Naive thymus-derived CD4-positive, alpha-beta T cell (primary cell): ENCODE measurements at regions not wholly inside any gene's neighbourhood (a gene's known extent, or its start where the extent isn't known, plus 50 kb on each side); places are given as distances from the start of the nearest gene placed in this dataset.
"Not testable (repeated sequence)": the region's sequence is repeated elsewhere in the genome, so short reads cannot be mapped to it uniquely, and the experiment has no call there.

Experiments
- ATAC-seq: fragments of 150-1000 bp; cut with Tn5 transposase; 2 replicates; pipeline ENCODE4 v1.10.0; 2021; ENCODE audit warnings: mild to moderate bottlenecking, moderate library complexity
- CTCF ChIA-PET: fragments of 350-600 bp; sonication (Branson Sonifier 250); formaldehyde crosslinking; loops from one replicate; lab custom pipeline; 2021; ENCODE audit warnings: antibody characterized with exemption; lab: Charles Lee
- POLR2A ChIA-PET: fragments of 350-600 bp; sonication (Branson Sonifier 250); formaldehyde crosslinking; loops from one replicate; lab custom pipeline; 2021; ENCODE audit warnings: antibody characterized with exemption, inconsistent platforms; lab: Charles Lee
- DNase-seq, 9 donors: peaks; one replicate each; pipeline versions ENCODE4 v3.0.0 to v3.0.0-alpha.2; 2020 to 2022; ENCODE audit warnings: mixed read lengths in 1 of 9
- H3K27ac ChIP-seq: one replicate; pipeline ENCODE4 v1.7.0; 2013; ENCODE audit warnings: mild to moderate bottlenecking, low read depth, low read length, moderate library complexity
- H3K27me3 ChIP-seq, 2 donors: one replicate each; pipeline ENCODE4 v1.7.0; 2013; ENCODE audit warnings: low read length in 2 of 2, mild to moderate bottlenecking in 2 of 2, moderate library complexity in 2 of 2; ENCODE audit not compliant: control insufficient read depth in 2 of 2, insufficient read depth in 2 of 2
- H3K36me3 ChIP-seq, 3 experiments: 1 replicate in 2 of 3; 2 replicates in 1 of 3; pipeline ENCODE4 v1.7.0; 2013; ENCODE audit warnings: low read length in 3 of 3, mild to moderate bottlenecking in 3 of 3, moderate library complexity in 1 of 3; ENCODE audit not compliant: insufficient read depth in 3 of 3, control insufficient read depth in 2 of 3
- H3K4me1 ChIP-seq, 2 donors: one replicate each; pipeline ENCODE4 v1.7.0; 2013; ENCODE audit warnings: low read length in 2 of 2, mild to moderate bottlenecking in 2 of 2, moderate library complexity in 1 of 2; ENCODE audit not compliant: control insufficient read depth in 2 of 2, insufficient read depth in 2 of 2
- H3K4me3 ChIP-seq: 2 replicates; pipeline ENCODE4 v1.7.0; 2013; ENCODE audit warnings: mild to moderate bottlenecking, low read length
- H3K9me3 ChIP-seq, 3 experiments: 1 replicate in 2 of 3; 2 replicates in 1 of 3; pipeline ENCODE4 v1.7.0; 2013; ENCODE audit warnings: low read length in 3 of 3; ENCODE audit not compliant: control insufficient read depth in 2 of 3
- H3K27ac Mint-ChIP-seq, 9 donors: one replicate each; pipeline ENCODE4 v1.8.0; 2020 to 2022; ENCODE audit warnings: mixed read lengths in 9 of 9, mild to moderate bottlenecking in 8 of 9, moderate library complexity in 5 of 9, inconsistent platforms in 2 of 9
- H3K27me3 Mint-ChIP-seq, 5 donors: one replicate each; pipeline ENCODE4 v1.8.0; 2021 to 2022; ENCODE audit warnings: mixed read lengths in 5 of 5, mild to moderate bottlenecking in 1 of 5
- H3K36me3 Mint-ChIP-seq, 5 donors: one replicate each; pipeline ENCODE4 v1.8.0; 2020 to 2022; ENCODE audit warnings: mixed read lengths in 5 of 5, mild to moderate bottlenecking in 3 of 5, inconsistent platforms in 1 of 5
- H3K4me1 Mint-ChIP-seq, 7 donors: one replicate each; pipeline ENCODE4 v1.8.0; 2020 to 2022; ENCODE audit warnings: mixed read lengths in 7 of 7, mild to moderate bottlenecking in 3 of 7, inconsistent platforms in 1 of 7
- H3K4me3 Mint-ChIP-seq, 10 donors: one replicate each; pipeline ENCODE4 v1.8.0; 2020 to 2022; ENCODE audit warnings: mild to moderate bottlenecking in 10 of 10, mixed read lengths in 10 of 10, moderate library complexity in 6 of 10, inconsistent platforms in 2 of 10
- H3K9me3 Mint-ChIP-seq, 11 donors: one replicate each; pipeline ENCODE4 v1.8.0; 2020 to 2022; ENCODE audit warnings: mixed read lengths in 11 of 11, mild to moderate bottlenecking in 4 of 11, inconsistent platforms in 1 of 11, moderate library complexity in 1 of 11
- intact Hi-C, 2 donors: fragments of 100-400 bp; cut with micrococcal nuclease; formaldehyde crosslinking; loops; one replicate each; pipeline ENCODE4 v1.15.1; 2023

GRCh38 chr14:27849193-27849592 lies 917.4 kb upstream of the FOXG1 start:
- POLR2A ChIA-PET, H3K36me3 Mint-ChIP-seq, CTCF ChIA-PET, H3K27ac ChIP-seq, H3K27ac Mint-ChIP-seq, H3K36me3 ChIP-seq, DNase-seq, intact Hi-C loops, H3K27me3 Mint-ChIP-seq, H3K4me3 ChIP-seq, H3K4me1 ChIP-seq, H3K4me1 Mint-ChIP-seq, H3K4me3 Mint-ChIP-seq, H3K27me3 ChIP-seq, ATAC-seq, H3K9me3 ChIP-seq: not testable (repeated sequence)
- peaks cover 0 to 42% (median 26%) of the 10 kb centered on the region in 11 donors for H3K9me3 Mint-ChIP-seq

GRCh38 chr14:27862684-27863083 lies 903.9 kb upstream of the FOXG1 start:
- ChIA-PET CTCF (no interaction called here), POLR2A (no interaction called here)
- Histone ChIP-seq H3K9me3 (no peaks in the 10 kb centered on the region), H3K4me3 (no peak overlapping the region), H3K4me1 (no peaks in the 10 kb centered on the region), H3K27ac (no peak overlapping the region), H3K36me3 (no peaks in the 10 kb centered on the region), H3K27me3 (no peaks in the 10 kb centered on the region)
- Mint-ChIP-seq H3K4me1 (no peaks in the 10 kb centered on the region), H3K27ac (no peak overlapping the region), H3K4me3 (no peak overlapping the region), H3K36me3 (no peaks in the 10 kb centered on the region), H3K9me3 (peaks cover 0 to 14% (median 7%) of the 10 kb centered on the region in 11 donors), H3K27me3 (no peaks in the 10 kb centered on the region)
- intact Hi-C loops = no loop called here
- ATAC-seq (no peak), DNase-seq (no peak)

DNA sequence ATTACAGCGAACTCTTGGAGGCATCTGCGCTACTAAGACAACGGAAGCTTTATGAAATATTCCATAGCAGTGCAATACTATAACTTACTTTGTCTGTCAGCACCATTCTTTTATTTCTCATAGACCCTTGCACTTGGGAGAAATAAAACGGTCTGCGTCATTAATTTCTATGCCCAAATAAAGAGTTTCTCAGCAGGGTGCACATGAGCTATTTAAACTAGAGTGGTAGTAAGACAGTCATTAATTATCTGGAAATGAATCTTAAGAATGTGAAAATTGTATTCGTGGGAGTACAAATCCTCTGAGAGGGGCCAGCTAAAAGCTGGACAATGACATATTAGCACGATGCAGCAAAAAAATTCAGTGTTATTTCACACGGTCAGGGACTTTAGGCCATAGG lies 903.4 kb upstream of the FOXG1 start:
- ChIA-PET CTCF (no interaction called here), POLR2A (no interaction called here)
- H3K9me3 Mint-ChIP-seq = peaks cover 0 to 15% (median 7%) of the 10 kb centered on the region in 11 donors
- H3K4me1 ChIP-seq = no peaks in the 10 kb centered on the region
- no peaks in the 10 kb centered on the region for H3K36me3 ChIP-seq
- no peak overlapping the region for H3K27ac ChIP-seq
- no peak overlapping the region for H3K27ac Mint-ChIP-seq
- no peak overlapping the region for H3K4me3 ChIP-seq
- ATAC-seq (no peak), DNase-seq (no peak)
- no peaks in the 10 kb centered on the region for H3K9me3 ChIP-seq
- no peaks in the 10 kb centered on the region for H3K4me1 Mint-ChIP-seq
- no peaks in the 10 kb centered on the region for H3K27me3 ChIP-seq
- no peaks in the 10 kb centered on the region for H3K36me3 Mint-ChIP-seq
- H3K27me3 Mint-ChIP-seq = no peaks in the 10 kb centered on the region
- intact Hi-C loops = no loop called here
- H3K4me3 Mint-ChIP-seq = no peak overlapping the region

DNA sequence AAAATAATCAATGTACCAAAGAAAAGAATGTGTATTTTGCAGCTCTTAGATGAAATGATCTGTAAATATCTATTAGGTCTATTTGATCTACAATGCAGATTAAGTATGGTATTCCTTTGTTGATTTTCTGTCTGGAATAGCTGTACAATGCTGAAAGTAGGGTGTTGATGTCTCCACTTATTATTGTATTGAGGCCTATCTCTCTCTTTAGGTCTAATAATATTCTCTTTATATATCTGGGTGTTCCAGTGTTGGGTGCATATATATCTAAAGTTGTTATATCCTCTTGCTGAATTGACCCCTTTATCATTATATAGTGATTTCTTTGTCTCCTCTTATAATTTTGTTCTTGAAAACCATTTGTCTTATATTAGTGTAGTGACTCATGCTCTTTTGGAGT lies 885.5 kb upstream of the FOXG1 start:
- intact Hi-C loops = no loop called here
- POLR2A ChIA-PET = no interaction called here
- Histone ChIP-seq H3K27me3 (no peaks in the 10 kb centered on the region), H3K4me3 (no peak overlapping the region), H3K27ac (no peak overlapping the region), H3K9me3 (no peaks in the 10 kb centered on the region), H3K4me1 (no peaks in the 10 kb centered on the region), H3K36me3 (no peaks in the 10 kb centered on the region)
- CTCF ChIA-PET = no interaction called here
- DNase-seq = no peak
- Mint-ChIP-seq H3K4me3 (no peak overlapping the region), H3K4me1 (no peaks in the 10 kb centered on the region), H3K9me3 (peaks cover 5 to 61% (median 29%) of the 10 kb centered on the region in 11 donors), H3K27me3 (no peaks in the 10 kb centered on the region), H3K36me3 (peaks cover 0 to 7% (median 0%) of the 10 kb centered on the region in 5 donors), H3K27ac (no peak overlapping the region)
- ATAC-seq = no peak

DNA sequence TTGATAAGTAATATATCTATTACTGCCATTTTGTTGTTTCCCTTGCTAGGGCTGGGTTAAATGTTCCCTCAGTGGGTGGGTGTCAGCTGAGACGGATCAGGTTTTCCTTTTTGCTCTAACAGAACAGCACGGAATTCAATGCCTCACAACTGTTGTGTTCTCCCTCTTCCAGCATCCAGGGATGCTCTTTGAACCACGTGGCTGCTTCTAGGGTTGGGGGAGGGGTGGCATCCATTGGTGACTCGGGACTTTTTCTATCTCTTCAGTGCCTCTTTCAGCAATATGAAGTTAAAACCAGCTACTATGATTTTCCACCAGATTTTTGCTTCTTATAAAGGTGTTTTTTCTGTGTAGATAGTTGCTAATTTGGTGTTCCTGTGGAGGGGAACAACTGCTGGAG lies 884.9 kb upstream of the FOXG1 start:
- DNase-seq (no peak), ATAC-seq (no peak)
- Histone ChIP-seq H3K4me1 (no peaks in the 10 kb centered on the region), H3K4me3 (no peak overlapping the region), H3K27me3 (no peaks in the 10 kb centered on the region), H3K36me3 (no peaks in the 10 kb centered on the region), H3K27ac (no peak overlapping the region), H3K9me3 (no peaks in the 10 kb centered on the region)
- H3K9me3 Mint-ChIP-seq = peaks cover 6 to 61% (median 29%) of the 10 kb centered on the region in 11 donors
- ChIA-PET POLR2A (no interaction called here), CTCF (no interaction called here)
- intact Hi-C loops = no loop called here
- H3K36me3 Mint-ChIP-seq = peaks cover 0 to 7% (median 0%) of the 10 kb centered on the region in 5 donors
- H3K27me3 Mint-ChIP-seq = no peaks in the 10 kb centered on the region
- no peaks in the 10 kb centered on the region for H3K4me1 Mint-ChIP-seq
- no peak overlapping the region for H3K4me3 Mint-ChIP-seq
- no peak overlapping the region for H3K27ac Mint-ChIP-seq

GRCh38 chr14:27886256-27886655 lies 880.3 kb upstream of the FOXG1 start:
- no peaks in the 10 kb centered on the region for H3K27me3 Mint-ChIP-seq

DNA sequence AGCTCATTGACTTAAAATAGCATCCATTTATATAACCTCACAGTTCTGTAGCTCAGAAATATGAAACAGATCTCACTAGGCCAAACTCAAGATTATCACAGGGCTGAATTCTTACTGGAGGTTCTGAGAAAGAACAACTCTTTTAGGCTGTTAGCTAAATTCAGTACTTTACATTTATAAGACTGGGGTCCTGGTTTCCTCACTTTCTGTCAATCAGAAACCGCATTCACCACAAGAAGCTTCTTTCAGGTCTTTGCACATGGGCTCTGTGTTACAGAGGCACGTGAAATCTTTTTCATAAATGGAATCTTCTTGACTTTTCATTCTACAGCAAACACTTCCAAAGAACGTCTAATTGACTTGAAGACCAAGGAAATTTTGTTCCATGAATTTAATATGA lies 876.3 kb upstream of the FOXG1 start:
- Histone ChIP-seq H3K4me1 (no peaks in the 10 kb centered on the region), H3K9me3 (no peaks in the 10 kb centered on the region), H3K27ac (no peak overlapping the region), H3K4me3 (no peak overlapping the region), H3K36me3 (no peaks in the 10 kb centered on the region), H3K27me3 (no peaks in the 10 kb centered on the region)
- H3K4me3 Mint-ChIP-seq = no peak overlapping the region
- intact Hi-C loops = no loop called here
- DNase-seq = no peak
- H3K36me3 Mint-ChIP-seq = no peaks in the 10 kb centered on the region
- H3K9me3 Mint-ChIP-seq = peaks cover 0 to 26% (median 14%) of the 10 kb centered on the region in 11 donors
- ChIA-PET CTCF (no interaction called here), POLR2A (no interaction called here)
- no peak for ATAC-seq
- H3K4me1 Mint-ChIP-seq = no peaks in the 10 kb centered on the region
- H3K27me3 Mint-ChIP-seq = no peaks in the 10 kb centered on the region
- no peak overlapping the region for H3K27ac Mint-ChIP-seq

More at GRCh38 chr14:27886256-27886655, 880.3 kb upstream of the FOXG1 start:
- no peaks in the 10 kb centered on the region for H3K9me3 ChIP-seq
- no peaks in the 10 kb centered on the region for H3K4me1 Mint-ChIP-seq
- ATAC-seq (no peak), DNase-seq (no peak)
- intact Hi-C loops = no loop called here
- no peaks in the 10 kb centered on the region for H3K4me1 ChIP-seq
- H3K27me3 ChIP-seq = no peaks in the 10 kb centered on the region
- CTCF ChIA-PET = no interaction called here
- no peak overlapping the region for H3K4me3 ChIP-seq
- no peak overlapping the region for H3K27ac Mint-ChIP-seq
- H3K36me3 ChIP-seq = no peaks in the 10 kb centered on the region
- no peak overlapping the region for H3K4me3 Mint-ChIP-seq
- H3K27ac ChIP-seq = no peak overlapping the region
- POLR2A ChIA-PET = no interaction called here
- H3K36me3 Mint-ChIP-seq = peaks cover 0 to 7% (median 0%) of the 10 kb centered on the region in 5 donors
- H3K9me3 Mint-ChIP-seq = peaks cover 2 to 37% (median 21%) of the 10 kb centered on the region in 11 donors
